ENCODE measurements at regions not wholly inside any gene's neighbourhood (a gene's known extent, or its start where the extent isn't known, plus 50 kb on each side); places are given as distances from the start of the nearest gene placed in this dataset.

- DNase-seq, result no peak
- Mint-ChIP-seq H3K27ac (no peak overlapping the region), H3K4me3 (no peak overlapping the region), H3K9me3 (no peaks in the 10 kb centered on the region), H3K4me1 (peaks cover 35% of the 10 kb centered on the region), H3K36me3 (ENCODE audit: low read depth) (no peaks in the 10 kb centered on the region), H3K27me3 (ENCODE audit: insufficient read depth) (peaks cover 2% of the 10 kb centered on the region)
- Histone ChIP-seq H3K4me3 (ENCODE audit: low read length) (no peak overlapping the region), H3K27ac (ENCODE audit: low read depth, low read length) (no peak overlapping the region), H3K9ac (ENCODE audit: extremely low read depth, low read length, poor library complexity, severe bottlenecking) (no peak overlapping the region), H3K9me3 (ENCODE audit: control insufficient read depth, low read length) (no peaks in the 10 kb centered on the region), H3K36me3 (ENCODE audit: control insufficient read depth, insufficient read depth, low read length) (no peaks in the 10 kb centered on the region), H3K4me1 (ENCODE audit: control insufficient read depth, insufficient read depth, low read length) (peaks cover 11% of the 10 kb centered on the region), H3K27me3 (ENCODE audit: control insufficient read depth, insufficient read depth, low read length, poor library complexity, severe bottlenecking) (no peaks in the 10 kb centered on the region)
- WGBS, 2 experiments (ENCODE audit: insufficient coverage in 1 of 2, insufficient read length in 1 of 2), result 96% methylated on average over 2 of the region's 2 CpGs; no CpG with 5 or more reads in 1 of the 2 experiments
- TF ChIP-seq, protein P1, sequence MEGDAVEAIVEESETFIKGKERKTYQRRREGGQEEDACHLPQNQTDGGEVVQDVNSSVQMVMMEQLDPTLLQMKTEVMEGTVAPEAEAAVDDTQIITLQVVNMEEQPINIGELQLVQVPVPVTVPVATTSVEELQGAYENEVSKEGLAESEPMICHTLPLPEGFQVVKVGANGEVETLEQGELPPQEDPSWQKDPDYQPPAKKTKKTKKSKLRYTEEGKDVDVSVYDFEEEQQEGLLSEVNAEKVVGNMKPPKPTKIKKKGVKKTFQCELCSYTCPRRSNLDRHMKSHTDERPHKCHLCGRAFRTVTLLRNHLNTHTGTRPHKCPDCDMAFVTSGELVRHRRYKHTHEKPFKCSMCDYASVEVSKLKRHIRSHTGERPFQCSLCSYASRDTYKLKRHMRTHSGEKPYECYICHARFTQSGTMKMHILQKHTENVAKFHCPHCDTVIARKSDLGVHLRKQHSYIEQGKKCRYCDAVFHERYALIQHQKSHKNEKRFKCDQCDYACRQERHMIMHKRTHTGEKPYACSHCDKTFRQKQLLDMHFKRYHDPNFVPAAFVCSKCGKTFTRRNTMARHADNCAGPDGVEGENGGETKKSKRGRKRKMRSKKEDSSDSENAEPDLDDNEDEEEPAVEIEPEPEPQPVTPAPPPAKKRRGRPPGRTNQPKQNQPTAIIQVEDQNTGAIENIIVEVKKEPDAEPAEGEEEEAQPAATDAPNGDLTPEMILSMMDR (conservative IDR thresholded peaks at IDR 0.05), result no peak
Measured at GRCh38 chr5:18802336-18802735, 1168.1 kb downstream of the TAF11L14 start.

DNA sequence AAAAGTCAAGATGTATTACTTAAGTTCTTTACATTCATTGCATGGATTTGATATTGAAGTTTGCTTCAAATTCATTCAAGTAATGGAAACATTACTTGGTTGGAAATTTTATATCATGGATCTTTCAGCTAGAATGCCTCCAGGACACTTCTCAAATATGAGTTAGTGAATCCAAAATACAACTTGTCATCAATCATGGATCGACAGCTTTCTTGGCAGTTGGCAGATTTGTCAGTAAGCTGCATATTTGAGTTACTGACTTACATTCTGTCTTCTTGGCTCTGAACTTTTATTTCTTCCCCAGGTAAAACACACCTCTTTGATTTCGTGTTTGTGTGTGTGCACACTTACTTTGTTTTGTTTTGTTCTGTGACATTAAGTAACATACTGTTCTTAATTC is 1171.1 kb downstream of the TAF11L14 start:
- no peak overlapping the region for H3K9ac ChIP-seq (ENCODE audit: extremely low read depth, low read length, poor library complexity, severe bottlenecking)
- no peak overlapping the region for H3K4me3 Mint-ChIP-seq
- DNase-seq, result no peak
- no peaks in the 10 kb centered on the region for H3K36me3 Mint-ChIP-seq (ENCODE audit: low read depth)
- no peak overlapping the region for H3K4me3 ChIP-seq (ENCODE audit: low read length)
- WGBS, 2 experiments (ENCODE audit: insufficient coverage in 1 of 2, insufficient read length in 1 of 2), result 89 to 100% methylated on average over 1 to 2 of the region's 2 CpGs
- H3K4me1 Mint-ChIP-seq, result peaks cover 16% of the 10 kb centered on the region
- H3K27me3 Mint-ChIP-seq (ENCODE audit: insufficient read depth), result peaks cover 2% of the 10 kb centered on the region
- H3K4me1 ChIP-seq (ENCODE audit: control insufficient read depth, insufficient read depth, low read length), result peaks cover 3% of the 10 kb centered on the region
- H3K27ac ChIP-seq (ENCODE audit: low read depth, low read length), result no peak overlapping the region
- TF ChIP-seq, protein P1 (conservative IDR thresholded peaks at IDR 0.05), result no peak
- no peaks in the 10 kb centered on the region for H3K36me3 ChIP-seq (ENCODE audit: control insufficient read depth, insufficient read depth, low read length)
- no peaks in the 10 kb centered on the region for H3K9me3 Mint-ChIP-seq
- H3K9me3 ChIP-seq (ENCODE audit: control insufficient read depth, low read length), result no peaks in the 10 kb centered on the region
- no peaks in the 10 kb centered on the region for H3K27me3 ChIP-seq (ENCODE audit: control insufficient read depth, insufficient read depth, low read length, poor library complexity, severe bottlenecking)
- H3K27ac Mint-ChIP-seq, result no peak overlapping the region

- H3K27ac Mint-ChIP-seq, result no peak overlapping the region
- no peaks in the 10 kb centered on the region for H3K36me3 Mint-ChIP-seq (ENCODE audit: low read depth)
- TF ChIP-seq, protein P1 (conservative IDR thresholded peaks at IDR 0.05), result no peak
- no peak for DNase-seq
- Histone ChIP-seq H3K36me3 (ENCODE audit: control insufficient read depth, insufficient read depth, low read length) (no peaks in the 10 kb centered on the region), H3K4me1 (ENCODE audit: control insufficient read depth, insufficient read depth, low read length) (no peaks in the 10 kb centered on the region), H3K27me3 (ENCODE audit: control insufficient read depth, insufficient read depth, low read length, poor library complexity, severe bottlenecking) (no peaks in the 10 kb centered on the region), H3K4me3 (ENCODE audit: low read length) (no peak overlapping the region), H3K9ac (ENCODE audit: extremely low read depth, low read length, poor library complexity, severe bottlenecking) (no peak overlapping the region), H3K9me3 (ENCODE audit: control insufficient read depth, low read length) (no peaks in the 10 kb centered on the region), H3K27ac (ENCODE audit: low read depth, low read length) (no peak overlapping the region)
- no peaks in the 10 kb centered on the region for H3K9me3 Mint-ChIP-seq
- H3K4me3 Mint-ChIP-seq, result no peak overlapping the region
- H3K4me1 Mint-ChIP-seq, result peaks cover 4% of the 10 kb centered on the region
- 93% methylated on average over 7 to 10 of the region's 10 CpGs for WGBS, 2 experiments (ENCODE audit: insufficient coverage in 1 of 2, insufficient read length in 1 of 2)
- H3K27me3 Mint-ChIP-seq (ENCODE audit: insufficient read depth), result no peaks in the 10 kb centered on the region
Measured at GRCh38 chr5:18807256-18808149, 1173.2 kb downstream of the TAF11L14 start.

All from endodermal cell (in vitro differentiated cells).